HepG2 (cell line): ENCODE measurements at regions not wholly inside any gene's neighbourhood (a gene's known extent, or its start where the extent isn't known, plus 50 kb on each side); places are given as distances from the start of the nearest gene placed in this dataset.

ENCODE experiments used
- ATAC-seq: fragments of 200-7000 bp; cut with Tn5 transposase; 3 replicates; pipeline ENCODE4 v1.9.1; 2020; ENCODE audit warnings: mild to moderate bottlenecking, moderate library complexity
- BruUV-seq: library from RNA; stranded (reverse); fragments of 400-500 nt; replicated peaks from 2 replicates; lab custom pipeline; 2021; lab: Mats Ljungman, UMichigan
- CTCF ChIA-PET: fragments of 300-600 bp; formaldehyde crosslinking; extraction: SDS; loops from one replicate; lab custom pipeline; 2021; ENCODE audit warnings: low total read pairs, inconsistent platforms, low intra/inter-chr PET ratio; lab: Yijun Ruan, JAX
- POLR2A ChIA-PET: fragments of 350-600 bp; sonication (Branson Sonifier 250); formaldehyde crosslinking; loops from one replicate; lab custom pipeline; 2020; ENCODE audit warnings: antibody characterized with exemption, inconsistent platforms; lab: Yijun Ruan, JAX
- DNase-seq: peaks from one replicate; pipeline ENCODE4 v3.0.0-alpha.2; 2015; ENCODE audit warnings: low spot score
- FAIRE-seq: peaks from 3 replicates; lab custom pipeline; 2011; peaks lifted over from hg19 to GRCh38; lab: Jason Lieb, UNC
- H2AFZ ChIP-seq: one replicate; pipeline ENCODE4 v1.6.1; 2011; ENCODE audit warnings: low read length, inconsistent platforms
- H3K27ac ChIP-seq: fragments of 300-600 bp; 3 replicates; pipeline ENCODE4 v1.8.0; 2011; ENCODE audit warnings: mixed run types, mild to moderate bottlenecking, mixed read lengths, low read length, inconsistent platforms; ENCODE audit not compliant: insufficient read depth; ENCODE audit errors: extremely low read length
- H3K27me3 ChIP-seq, 2 experiments: fragments of 200-600 bp in 1 of 2; 2 replicates in 1 of 2; 3 replicates in 1 of 2; pipeline versions ENCODE4 v1.6.0 to v1.8.0; 2011; ENCODE audit warnings: low read length in 2 of 2, mild to moderate bottlenecking in 2 of 2, moderate library complexity in 2 of 2, inconsistent platforms in 1 of 2; ENCODE audit not compliant: insufficient read depth in 2 of 2, control insufficient read depth in 1 of 2
- H3K36me3 ChIP-seq, 2 experiments: fragments of 200-600 bp in 1 of 2; replicated peaks in 1 of 2; 2 replicates in 1 of 2; 3 replicates in 1 of 2; pipeline versions ENCODE4 v1.5.1 to v1.8.0; 2011; ENCODE audit warnings: low read length in 2 of 2, inconsistent platforms in 1 of 2; ENCODE audit not compliant: insufficient read depth in 2 of 2, control insufficient read depth in 1 of 2
- H3K4me1 ChIP-seq: 2 replicates; pipeline ENCODE4 v1.5.1; 2012; ENCODE audit warnings: low read length, inconsistent platforms; ENCODE audit not compliant: insufficient read depth
- H3K4me2 ChIP-seq: 2 replicates; pipeline ENCODE4 v1.6.0; 2011; ENCODE audit warnings: low read depth, low read length, inconsistent platforms
- H3K4me3 ChIP-seq, 3 experiments: fragments of 200-600 bp in 1 of 3; sonication (generic), shearing (Covaris generic) in 1 of 3; replicated peaks in 1 of 3; 2 replicates each; pipeline ENCODE4 v1.5.1; 2011 to 2016; ENCODE audit warnings: low read length in 3 of 3, inconsistent platforms in 2 of 3, low read depth in 2 of 3, mild to moderate bottlenecking in 2 of 3, control low read depth in 1 of 3, mixed read lengths in 1 of 3; ENCODE audit not compliant: insufficient read depth in 1 of 3
- H3K79me2 ChIP-seq: one replicate; pipeline ENCODE4 v1.6.1; 2011; ENCODE audit warnings: low read length, inconsistent platforms; ENCODE audit not compliant: insufficient read depth
- H3K9ac ChIP-seq: 2 replicates; pipeline ENCODE4 v1.6.0; 2011; ENCODE audit warnings: mild to moderate bottlenecking, low read depth, low read length, inconsistent platforms; ENCODE audit not compliant: insufficient read depth
- H3K9me3 ChIP-seq: 2 replicates; pipeline ENCODE4 v1.5.1; 2012; ENCODE audit warnings: mild to moderate bottlenecking, low read length
- H4K20me1 ChIP-seq: 2 replicates; pipeline ENCODE4 v1.6.0; 2011; ENCODE audit warnings: inconsistent platforms, mild to moderate bottlenecking, low read length, moderate library complexity; ENCODE audit not compliant: insufficient read depth
- ATF7 ChIP-seq, 2 experiments: fragments of 450-650 bp in 1 of 2; sonication (generic) in 1 of 2; formaldehyde crosslinking in 1 of 2; IDR thresholded peaks; 2 replicates each; pipeline versions ENCODE4 v1.4.0 to v1.6.1; 2016 to 2020; ENCODE audit warnings: antibody characterized with exemption in 1 of 2, mild to moderate bottlenecking in 1 of 2, missing genetic modification reagents in 1 of 2
- MNT ChIP-seq: fragments of 450-650 bp; IDR thresholded peaks from 2 replicates; pipeline ENCODE4 v1.6.1; 2016
- SALL2 ChIP-seq: sonication (generic); formaldehyde crosslinking; IDR thresholded peaks from 2 replicates; pipeline ENCODE4 v1.8.1; 2023; ENCODE audit warnings: mild to moderate bottlenecking, missing genetic modification reagents, inconsistent platforms
- TP53 ChIP-seq: sonication (generic); formaldehyde crosslinking; conservative IDR thresholded peaks from 2 replicates; pipeline ENCODE4 v1.4.0; 2020; ENCODE audit warnings: missing genetic modification reagents
- ZBTB43 ChIP-seq: sonication (generic); formaldehyde crosslinking; conservative IDR thresholded peaks from 2 replicates; pipeline ENCODE4 v1.4.0; 2020; ENCODE audit warnings: missing genetic modification reagents
- ZNF446 ChIP-seq: sonication (generic); formaldehyde crosslinking; IDR thresholded peaks from 2 replicates; pipeline ENCODE4 v1.5.0; 2020; ENCODE audit warnings: mild to moderate bottlenecking, missing genetic modification reagents
- ZNF7 ChIP-seq: IDR thresholded peaks from 2 replicates; pipeline ENCODE4 v1.6.1; 2016; ENCODE audit warnings: missing biosample characterization, missing genetic modification reagents
- ZUFSP ChIP-seq: sonication (generic); formaldehyde crosslinking; IDR thresholded peaks from 2 replicates; pipeline ENCODE4 v1.9.0; 2021; ENCODE audit warnings: missing genetic modification reagents, mild to moderate bottlenecking, borderline replicate concordance
- WGBS: methylation state at CpG from one replicate; pipeline ENCODE4 v1.1.6; 2017; ENCODE audit warnings: low lambda C conversion rate; 5-methylcytosine and 5-hydroxymethylcytosine counted together
- in situ Hi-C: cut with HindIII; loops from 2 replicates; pipeline ENCODE4 v1.10.0; 2017; ENCODE audit warnings: low pct_unique_long_range_greater_than_20kb; ENCODE audit not compliant: extremely low pct_ligation_motif_present
- intact Hi-C: fragments of 100-400 bp; cut with micrococcal nuclease; formaldehyde crosslinking; loops from one replicate; pipeline ENCODE4 v1.10.0; 2022; ENCODE audit not compliant: unreplicated experiment

- no peak overlapping the region for H2AFZ ChIP-seq
- no peak overlapping the region for H3K27ac ChIP-seq
- ChIA-PET CTCF (no interaction called here), POLR2A (no interaction called here)
- H4K20me1 ChIP-seq: no peaks in the 10 kb centered on the region
- BruUV-seq: no TSS peak
- H3K4me1 ChIP-seq: no peaks in the 10 kb centered on the region
- intact Hi-C loops: no loop called here
- no peak overlapping the region for H3K9ac ChIP-seq
- DNase-seq (no peak), FAIRE-seq (no peak), ATAC-seq (no peak)
- in situ Hi-C loops: no loop called here
- H3K9me3 ChIP-seq: no peaks in the 10 kb centered on the region
- no peaks in the 10 kb centered on the region for H3K36me3 ChIP-seq
- H3K4me2 ChIP-seq: no peak overlapping the region
- no peak for TF ChIP-seq TP53 (CRISPR knock-in tag)
- peak; percentile 99 for TF ChIP-seq MNT
- H3K4me3 ChIP-seq: no peak overlapping the region
- no peaks in the 10 kb centered on the region for H3K79me2 ChIP-seq
- 17% methylated on average over 6 of the region's 6 CpGs for WGBS
- peaks cover 0 to 4% of the 10 kb centered on the region in 2 experiments; a peak in 1 of 5 replicates for H3K27me3 ChIP-seq
Observed at GRCh38 chr9:89748021-89748670, 143.3 kb downstream of the GADD45G start.

- FAIRE-seq (no peak), DNase-seq (no peak), ATAC-seq (no peak)
- Histone ChIP-seq H3K9me3 (no peaks in the 10 kb centered on the region), H4K20me1 (no peaks in the 10 kb centered on the region), H3K36me3 (no peaks in the 10 kb centered on the region), H3K27me3 (0 out of 5 replicates have a peak, but pooled peaks cover 0 to under 1% of the 10 kb centered on the region in 2 experiments), H3K4me3 (no peak overlapping the region), H3K9ac (no peak overlapping the region), H3K79me2 (no peaks in the 10 kb centered on the region), H3K4me1 (no peaks in the 10 kb centered on the region), H3K4me2 (no peak overlapping the region), H3K27ac (no peak overlapping the region), H2AFZ (no peak overlapping the region)
- ChIA-PET CTCF (no interaction called here), POLR2A (no interaction called here)
- intact Hi-C loops (no loop called here), in situ Hi-C loops (no loop called here)
- no TSS peak for BruUV-seq
- whole genome bisulfite sequencing: 0% methylated on average over 2 of the region's 6 CpGs
- TF ChIP-seq SALL2 (CRISPR knock-in tag) (no peak), MNT (peak; percentile 93), ZUFSP (CRISPR knock-in tag) (no peak), TP53 (CRISPR knock-in tag) (no peak), ZNF446 (CRISPR knock-in tag) (no peak), ZBTB43 (CRISPR knock-in tag) (no peak), ZNF7 (CRISPR knock-in tag) (no peak), ATF7 (IDR thresholded peaks at IDR 0.05) (0 out of 2 replicates have a peak, but pooled peaks have one; percentile 12), ATF7 (CRISPR knock-in tag; IDR thresholded peaks at IDR 0.05) (no peak)
Observed at GRCh38 chr9:89748831-89749499, 144.2 kb downstream of the GADD45G start.
